Natural killer cell (primary cell): ENCODE measurements at regions not wholly inside any gene's neighbourhood (a gene's known extent, or its start where the extent isn't known, plus 50 kb on each side); places are given as distances from the start of the nearest gene placed in this dataset.

Experiments used
- ATAC-seq, 3 donors: fragments of 150-1000 bp in 2 of 3; fragments of 200-7000 bp in 1 of 3; cut with Tn5 transposase; 1 replicate in 1 of 3; 2 replicates in 2 of 3; pipeline ENCODE4 v1.10.0; 2021; ENCODE audit warnings: mild to moderate bottlenecking in 2 of 3, moderate library complexity in 2 of 3
- DNase-seq, 2 donors: peaks; one replicate each; pipeline versions ENCODE4 v3.0.0 to v3.0.0-alpha.2; 2013 to 2021; ENCODE audit warnings: mixed read lengths in 1 of 2
- H3K27ac ChIP-seq: one replicate; pipeline ENCODE4 v1.5.1; 2013; ENCODE audit warnings: mild to moderate bottlenecking, low read length
- H3K27me3 ChIP-seq: one replicate; pipeline ENCODE4 v1.6.1; 2013; ENCODE audit warnings: low read length; ENCODE audit not compliant: control insufficient read depth, insufficient read depth
- H3K36me3 ChIP-seq: one replicate; pipeline ENCODE4 v1.6.1; 2013; ENCODE audit warnings: low read length; ENCODE audit not compliant: control insufficient read depth, insufficient read depth
- H3K4me1 ChIP-seq: one replicate; pipeline ENCODE4 v1.6.1; 2013; ENCODE audit warnings: low read length; ENCODE audit not compliant: control insufficient read depth, insufficient read depth
- H3K4me3 ChIP-seq: one replicate; pipeline ENCODE4 v1.5.1; 2013; ENCODE audit warnings: low read length
- H3K9me3 ChIP-seq: one replicate; pipeline ENCODE4 v1.6.1; 2013; ENCODE audit warnings: low read length; ENCODE audit not compliant: control insufficient read depth, insufficient read depth
- H3K27ac Mint-ChIP-seq, 2 donors: one replicate each; pipeline ENCODE4 v1.8.0; 2022; ENCODE audit warnings: mild to moderate bottlenecking in 2 of 2, mixed read lengths in 2 of 2, moderate library complexity in 1 of 2
- H3K27me3 Mint-ChIP-seq, 2 donors: one replicate each; pipeline ENCODE4 v1.8.0; 2022; ENCODE audit warnings: low read depth in 2 of 2, mixed read lengths in 2 of 2
- H3K36me3 Mint-ChIP-seq: one replicate; pipeline ENCODE4 v1.8.0; 2022; ENCODE audit warnings: mixed read lengths
- H3K4me1 Mint-ChIP-seq, 2 donors: one replicate each; pipeline ENCODE4 v1.8.0; 2022; ENCODE audit warnings: mixed read lengths in 2 of 2
- H3K4me3 Mint-ChIP-seq: one replicate; pipeline ENCODE4 v1.8.0; 2022; ENCODE audit warnings: mild to moderate bottlenecking, moderate library complexity, mixed read lengths
- H3K9me3 Mint-ChIP-seq, 2 donors: one replicate each; pipeline ENCODE4 v1.8.0; 2022; ENCODE audit warnings: mixed read lengths in 2 of 2
- WGBS: methylation state at CpG from one replicate; pipeline ENCODE4 v1.1.7; 2013; ENCODE audit warnings: missing lambda C conversion rate; ENCODE audit not compliant: insufficient coverage; 5-methylcytosine and 5-hydroxymethylcytosine counted together
- intact Hi-C: fragments of 100-400 bp; cut with micrococcal nuclease; formaldehyde crosslinking; loops from one replicate; pipeline ENCODE4 v1.14.2; 2022
- TF ChIP-seq, protein P1 (sequence below): fragments of 200-600 bp; IDR thresholded peaks from one replicate; pipeline ENCODE4 v1.8.0; 2022; ENCODE audit warnings: antibody characterized with exemption

DNA sequence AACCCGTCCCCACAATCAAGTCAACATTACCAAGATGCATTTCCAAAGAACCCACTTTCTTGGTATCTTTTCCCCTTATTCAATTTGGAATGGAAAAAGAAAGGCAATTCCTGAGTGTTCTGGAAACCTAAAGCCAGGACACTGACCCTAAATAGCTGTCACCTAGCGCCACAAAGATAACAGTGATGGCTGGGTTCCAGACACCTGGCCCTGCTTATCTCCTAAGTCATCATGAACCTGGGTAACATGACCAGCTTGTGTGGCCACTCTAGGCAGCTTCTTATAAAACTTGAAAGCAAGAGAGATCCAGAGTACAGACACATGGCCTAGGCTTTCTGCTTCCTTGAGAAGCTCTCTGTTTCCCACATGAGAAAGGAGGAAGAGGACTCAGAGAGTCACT, 95.4 kb downstream of the BOD1L2 start:
- WGBS, result 92% methylated on average over 2 of the region's 2 CpGs

DNA sequence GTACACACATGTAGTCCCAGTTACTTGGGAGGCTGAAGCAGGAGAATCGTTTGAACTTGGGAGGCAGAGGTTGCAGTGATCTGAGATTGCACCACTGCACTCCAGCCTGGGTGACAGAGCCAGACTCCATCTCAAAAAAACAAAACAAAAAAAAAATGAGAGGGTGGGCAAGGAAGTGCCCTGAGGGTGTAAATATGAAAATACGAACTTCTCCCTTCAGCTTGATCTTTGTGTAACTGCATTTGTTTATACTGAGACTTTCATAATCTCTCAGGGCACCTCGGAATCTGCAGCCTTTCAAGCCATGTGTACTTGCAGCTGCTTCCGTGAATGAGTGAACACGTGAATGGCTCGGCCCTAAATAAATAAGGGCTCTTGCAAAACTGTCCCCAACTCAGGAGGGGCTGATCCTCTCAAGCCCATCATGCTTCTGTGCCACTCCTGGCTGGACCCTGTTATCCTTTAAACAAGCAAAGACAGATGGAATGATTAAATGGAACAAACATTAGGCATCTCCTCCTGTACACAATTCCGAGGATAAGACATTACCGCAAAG, 96.8 kb downstream of the BOD1L2 start:
- H3K27ac ChIP-seq, result no peak overlapping the region
- Mint-ChIP-seq H3K4me1 (no peaks in the 10 kb centered on the region), H3K27me3 (no peaks in the 10 kb centered on the region), H3K9me3 (no peaks in the 10 kb centered on the region), H3K27ac (no peak overlapping the region), H3K36me3 (no peaks in the 10 kb centered on the region), H3K4me3 (no peak overlapping the region)
- no peaks in the 10 kb centered on the region for H3K27me3 ChIP-seq
- no peaks in the 10 kb centered on the region for H3K4me1 ChIP-seq
- H3K9me3 ChIP-seq, result no peaks in the 10 kb centered on the region
- no peak overlapping the region for H3K4me3 ChIP-seq
- intact Hi-C loops, result no loop called here
- WGBS, result 85% methylated on average over 7 of the region's 8 CpGs
- ATAC-seq (no peak), DNase-seq (no peak)
- TF ChIP-seq, protein P1, sequence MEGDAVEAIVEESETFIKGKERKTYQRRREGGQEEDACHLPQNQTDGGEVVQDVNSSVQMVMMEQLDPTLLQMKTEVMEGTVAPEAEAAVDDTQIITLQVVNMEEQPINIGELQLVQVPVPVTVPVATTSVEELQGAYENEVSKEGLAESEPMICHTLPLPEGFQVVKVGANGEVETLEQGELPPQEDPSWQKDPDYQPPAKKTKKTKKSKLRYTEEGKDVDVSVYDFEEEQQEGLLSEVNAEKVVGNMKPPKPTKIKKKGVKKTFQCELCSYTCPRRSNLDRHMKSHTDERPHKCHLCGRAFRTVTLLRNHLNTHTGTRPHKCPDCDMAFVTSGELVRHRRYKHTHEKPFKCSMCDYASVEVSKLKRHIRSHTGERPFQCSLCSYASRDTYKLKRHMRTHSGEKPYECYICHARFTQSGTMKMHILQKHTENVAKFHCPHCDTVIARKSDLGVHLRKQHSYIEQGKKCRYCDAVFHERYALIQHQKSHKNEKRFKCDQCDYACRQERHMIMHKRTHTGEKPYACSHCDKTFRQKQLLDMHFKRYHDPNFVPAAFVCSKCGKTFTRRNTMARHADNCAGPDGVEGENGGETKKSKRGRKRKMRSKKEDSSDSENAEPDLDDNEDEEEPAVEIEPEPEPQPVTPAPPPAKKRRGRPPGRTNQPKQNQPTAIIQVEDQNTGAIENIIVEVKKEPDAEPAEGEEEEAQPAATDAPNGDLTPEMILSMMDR, result no peak
- H3K36me3 ChIP-seq, result no peaks in the 10 kb centered on the region

More for the DNA sequence above, 95.4 kb downstream of the BOD1L2 start:
- no peaks in the 10 kb centered on the region for H3K27me3 ChIP-seq
- TF ChIP-seq, protein P1, result no peak
- Mint-ChIP-seq H3K27ac (no peak overlapping the region), H3K36me3 (no peaks in the 10 kb centered on the region), H3K4me1 (no peaks in the 10 kb centered on the region), H3K27me3 (no peaks in the 10 kb centered on the region), H3K4me3 (no peak overlapping the region), H3K9me3 (no peaks in the 10 kb centered on the region)
- H3K4me1 ChIP-seq, result no peaks in the 10 kb centered on the region
- intact Hi-C loops, result no loop called here
- no peaks in the 10 kb centered on the region for H3K36me3 ChIP-seq
- no peaks in the 10 kb centered on the region for H3K9me3 ChIP-seq
- ATAC-seq (no peak), DNase-seq (no peak)
- no peak overlapping the region for H3K27ac ChIP-seq
- H3K4me3 ChIP-seq, result no peak overlapping the region

DNA sequence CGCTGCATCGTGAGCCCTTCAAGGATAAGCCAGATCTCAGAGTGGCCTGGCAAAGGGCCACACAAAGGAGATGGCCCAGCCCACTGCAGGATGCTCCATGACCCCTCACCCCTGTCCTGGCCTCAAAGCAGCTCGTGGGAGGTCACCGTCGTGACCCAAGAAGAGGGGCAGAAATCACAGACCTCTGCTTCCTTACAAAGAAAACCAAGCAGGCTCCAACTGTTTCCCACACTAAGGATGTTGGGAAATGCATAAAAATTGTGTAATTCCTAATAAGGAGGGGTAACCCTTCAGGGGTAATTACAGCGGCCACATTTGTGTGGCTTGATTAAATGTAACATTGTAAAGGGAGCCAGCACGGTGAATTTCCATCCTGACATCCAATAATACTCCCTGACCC, 102.3 kb downstream of the BOD1L2 start:
- H3K27me3 Mint-ChIP-seq, result no peaks in the 10 kb centered on the region
- no peak overlapping the region for H3K27ac ChIP-seq
- 58% methylated on average over 5 of the region's 7 CpGs for WGBS
- H3K4me3 ChIP-seq, result no peak overlapping the region
- intact Hi-C loops, result no loop called here
- DNase-seq, result no peak
- no peaks in the 10 kb centered on the region for H3K4me1 Mint-ChIP-seq
- ATAC-seq, result no peak
- H3K9me3 ChIP-seq, result peaks cover 4% of the 10 kb centered on the region
- no peaks in the 10 kb centered on the region for H3K9me3 Mint-ChIP-seq
- no peak overlapping the region for H3K4me3 Mint-ChIP-seq
- H3K36me3 ChIP-seq, result no peaks in the 10 kb centered on the region
- no peak overlapping the region for H3K27ac Mint-ChIP-seq
- TF ChIP-seq, protein P1, result no peak
- no peaks in the 10 kb centered on the region for H3K36me3 Mint-ChIP-seq
- H3K27me3 ChIP-seq, result no peaks in the 10 kb centered on the region
- no peaks in the 10 kb centered on the region for H3K4me1 ChIP-seq

DNA sequence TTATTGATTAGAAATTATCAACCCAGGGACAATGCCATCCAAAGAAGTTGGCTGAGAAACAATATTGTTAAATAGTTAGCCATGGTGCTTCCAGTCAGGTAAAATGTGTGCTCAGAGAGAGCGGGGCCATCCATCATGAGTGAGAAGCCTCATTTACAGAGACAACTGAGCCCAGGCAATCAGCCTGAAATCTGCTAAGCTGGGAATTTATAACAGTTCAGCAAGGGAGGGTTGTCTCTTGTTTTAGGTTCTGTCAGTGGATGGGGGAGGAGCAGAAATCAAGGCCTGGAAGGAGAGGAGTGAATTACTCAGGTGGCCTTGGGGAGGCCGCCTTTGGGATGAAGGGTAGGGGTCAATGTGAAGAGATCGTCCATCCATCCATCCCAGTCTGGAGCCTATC, 102.5 kb upstream of the ST8SIA3 start:
- Histone ChIP-seq H3K9me3 (peaks cover 4% of the 10 kb centered on the region), H3K27ac (no peak overlapping the region), H3K4me1 (no peaks in the 10 kb centered on the region), H3K36me3 (no peaks in the 10 kb centered on the region), H3K4me3 (no peak overlapping the region), H3K27me3 (no peaks in the 10 kb centered on the region)
- no peaks in the 10 kb centered on the region for H3K36me3 Mint-ChIP-seq
- no peak overlapping the region for H3K27ac Mint-ChIP-seq
- DNase-seq (no peak), ATAC-seq (no peak)
- intact Hi-C loops, result no loop called here
- no peaks in the 10 kb centered on the region for H3K27me3 Mint-ChIP-seq
- no peaks in the 10 kb centered on the region for H3K4me1 Mint-ChIP-seq
- WGBS, result 94% methylated on average over 3 of the region's 3 CpGs
- H3K9me3 Mint-ChIP-seq, result peaks cover 0 to 4% of the 10 kb centered on the region in 2 donors
- no peak overlapping the region for H3K4me3 Mint-ChIP-seq
- TF ChIP-seq, protein P1, result no peak
